ENCODE measurements at regions not wholly inside any gene's neighbourhood (a gene's known extent, or its start where the extent isn't known, plus 50 kb on each side); places are given as distances from the start of the nearest gene placed in this dataset.

- BruUV-seq (replicated peaks), result no TSS peak
- H3K4me3 ChIP-seq (replicated peaks in 1 of 3; ENCODE audit: insufficient read depth in 1 of 3, low read depth in 1 of 3, low read length in 3 of 3), result no peak overlapping the region
- H3K36me3 ChIP-seq (ENCODE audit: control insufficient read depth in 2 of 2, extremely low read depth in 1 of 2, insufficient read depth in 2 of 2, low read length in 2 of 2), result no peaks in the 10 kb centered on the region
- H3K27me3 ChIP-seq (ENCODE audit: control insufficient read depth in 2 of 2, insufficient read depth in 2 of 2, low read length in 2 of 2), result no peaks in the 10 kb centered on the region
- no peak overlapping the region for H3K27ac ChIP-seq (ENCODE audit: insufficient read depth, low read depth, low read length)
- no peaks in the 10 kb centered on the region for H3K4me1 ChIP-seq (ENCODE audit: control insufficient read depth, extremely low read depth, insufficient read depth, low read length)
- TF ChIP-seq, protein P1, sequence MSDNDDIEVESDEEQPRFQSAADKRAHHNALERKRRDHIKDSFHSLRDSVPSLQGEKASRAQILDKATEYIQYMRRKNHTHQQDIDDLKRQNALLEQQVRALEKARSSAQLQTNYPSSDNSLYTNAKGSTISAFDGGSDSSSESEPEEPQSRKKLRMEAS (IDR thresholded peaks at IDR 0.05; ENCODE audit: insufficient read depth, insufficient read length), result no peak
- no peak for TF ChIP-seq CTCF (IDR thresholded peaks at IDR 0.05; ENCODE audit: extremely low read depth in 1 of 2, insufficient read depth in 1 of 2, low read depth in 1 of 2, low read length in 2 of 2)
- TF ChIP-seq MYC (IDR thresholded peaks at IDR 0.05; ENCODE audit: low read depth, low read length), result no peak
- no peak for TF ChIP-seq POLR2AphosphoS5 (IDR thresholded peaks at IDR 0.05; ENCODE audit: insufficient read depth, low read depth, low read length)
- TF ChIP-seq JUN (IDR thresholded peaks at IDR 0.05; ENCODE audit: borderline replicate concordance, insufficient read depth, insufficient read length, low read depth), result no peak
- no peak for TF ChIP-seq EZH2 (IDR thresholded peaks at IDR 0.05; ENCODE audit: borderline replicate concordance, low read depth, low read length, severe bottlenecking)
- TF ChIP-seq POLR2A (IDR thresholded peaks at IDR 0.05; ENCODE audit: low read depth, low read length), result no peak
- no peak for TF ChIP-seq FOS (IDR thresholded peaks at IDR 0.05; ENCODE audit: borderline replicate concordance, insufficient read depth, low read length)
- no peak for TF ChIP-seq GATA2 (IDR thresholded peaks at IDR 0.05; ENCODE audit: insufficient read depth, insufficient read length, low read depth, low read length)
- ChIA-PET POLR2A (no interaction called here), CTCF (no interaction called here)
- no peak overlapping the region for H2AFZ ChIP-seq (ENCODE audit: low read depth, low read length)
- H3K79me2 ChIP-seq (ENCODE audit: control insufficient read depth, insufficient read depth, low read length), result no peaks in the 10 kb centered on the region
- no peaks in the 10 kb centered on the region for H4K20me1 ChIP-seq (replicated peaks; ENCODE audit: control insufficient read depth, extremely low read depth, insufficient read depth, low read length)
- DNase-seq (ENCODE audit: low read depth, low spot score) (no peak), FAIRE-seq (no peak)
- intact Hi-C loops (cut with micrococcal nuclease), result no loop called here
- dilution Hi-C loops (cut with MboI; ENCODE audit: extremely low pct_ligation_motif_present, low sequenced_read_pairs), result no loop called here
- no peak overlapping the region for H3K4me2 ChIP-seq (ENCODE audit: insufficient read depth, low read length)
- no peak overlapping the region for H3K9ac ChIP-seq (replicated peaks; ENCODE audit: extremely low read depth, insufficient read depth, low read length)
- no peaks in the 10 kb centered on the region for H3K9me1 ChIP-seq (replicated peaks; ENCODE audit: control insufficient read depth, extremely low read depth, insufficient read depth, low read length)
- peaks cover 5% of the 10 kb centered on the region for H3K9me3 ChIP-seq (replicated peaks; ENCODE audit: control insufficient read depth, insufficient read depth, low read length)
Observed at GRCh38 chr2:13662055-13662454, 945.3 kb downstream of the TRIB2 start.

Data from endothelial cell of umbilical vein (primary cell).